Osteoblast (primary cell): ENCODE measurements at regions not wholly inside any gene's neighbourhood (a gene's known extent, or its start where the extent isn't known, plus 50 kb on each side); places are given as distances from the start of the nearest gene placed in this dataset.
"Not testable (repeated sequence)": the region's sequence is repeated elsewhere in the genome, so short reads cannot be mapped to it uniquely, and the experiment has no call there.

ENCODE experiments used
- DNase-seq: peaks from one replicate; pipeline ENCODE4 v3.0.0; 2011; ENCODE audit warnings: low spot score, mixed read lengths; ENCODE audit not compliant: insufficient read length; ENCODE audit errors: missing footprints
- H2AFZ ChIP-seq: 2 replicates; pipeline ENCODE4 v1.6.0; 2011; ENCODE audit warnings: mild to moderate bottlenecking, low read length
- H3K27ac ChIP-seq: 2 replicates; pipeline ENCODE4 v1.5.1; 2011; ENCODE audit warnings: mild to moderate bottlenecking, low read depth, low read length, moderate library complexity
- H3K27me3 ChIP-seq: 2 replicates; pipeline ENCODE4 v1.6.0; 2012; ENCODE audit warnings: mild to moderate bottlenecking, control low read depth, inconsistent platforms, low read length, moderate library complexity; ENCODE audit not compliant: insufficient read depth
- H3K36me3 ChIP-seq: 2 replicates; pipeline ENCODE4 v1.5.1; 2011; ENCODE audit warnings: mild to moderate bottlenecking, low read length, control low read depth, moderate library complexity; ENCODE audit not compliant: insufficient read depth
- H3K4me1 ChIP-seq: 2 replicates; pipeline ENCODE4 v1.5.1; 2011; ENCODE audit warnings: mild to moderate bottlenecking, low read length, control low read depth, moderate library complexity; ENCODE audit not compliant: insufficient read depth
- H3K4me2 ChIP-seq: 2 replicates; pipeline ENCODE4 v1.6.0; 2011; ENCODE audit warnings: mild to moderate bottlenecking, low read length; ENCODE audit not compliant: insufficient read depth
- H3K4me3 ChIP-seq: fragments of 200-600 bp; sonication (generic); 3 replicates; pipeline ENCODE4 v1.5.1; 2012; ENCODE audit warnings: mild to moderate bottlenecking, low read length, inconsistent platforms; ENCODE audit not compliant: insufficient read depth
- H3K79me2 ChIP-seq: 2 replicates; pipeline ENCODE4 v1.6.0; 2012; ENCODE audit warnings: mild to moderate bottlenecking, low read length, control low read depth, inconsistent platforms; ENCODE audit not compliant: insufficient read depth
- H3K9me3 ChIP-seq: 2 replicates; pipeline ENCODE4 v1.5.1; 2011; ENCODE audit warnings: low read depth, low read length, control low read depth
- H4K20me1 ChIP-seq: 2 replicates; pipeline ENCODE4 v1.6.0; 2012; ENCODE audit warnings: mild to moderate bottlenecking, low read length, control low read depth; ENCODE audit not compliant: insufficient read depth
- CTCF ChIP-seq: IDR thresholded peaks from 2 replicates; pipeline ENCODE4 v1.5.1; 2011; ENCODE audit warnings: mild to moderate bottlenecking, low read depth, low read length, moderate library complexity; ENCODE audit errors: extremely low read depth

GRCh38 chr2:52017646-52018235, 985.8 kb upstream of the NRXN1 start:
- no peaks in the 10 kb centered on the region for H3K36me3 ChIP-seq
- H2AFZ ChIP-seq, result no peak overlapping the region
- no peak overlapping the region for H3K4me3 ChIP-seq
- DNase-seq, result no peak
- H3K9me3 ChIP-seq, result no peaks in the 10 kb centered on the region
- TF ChIP-seq CTCF, result no peak
- no peaks in the 10 kb centered on the region for H4K20me1 ChIP-seq
- no peak overlapping the region for H3K4me2 ChIP-seq
- H3K27me3 ChIP-seq, result no peaks in the 10 kb centered on the region
- H3K4me1 ChIP-seq, result no peaks in the 10 kb centered on the region
- H3K79me2 ChIP-seq, result no peaks in the 10 kb centered on the region
- no peak overlapping the region for H3K27ac ChIP-seq

GRCh38 chr2:52006821-52007366, 975.0 kb upstream of the NRXN1 start:
- not testable (repeated sequence) for H2AFZ ChIP-seq, H3K79me2 ChIP-seq, H4K20me1 ChIP-seq, H3K27me3 ChIP-seq, H3K27ac ChIP-seq, H3K9me3 ChIP-seq, H3K4me1 ChIP-seq, H3K36me3 ChIP-seq, H3K4me3 ChIP-seq, DNase-seq, H3K4me2 ChIP-seq

- Histone ChIP-seq H3K9me3 (no peaks in the 10 kb centered on the region), H3K36me3 (no peaks in the 10 kb centered on the region), H4K20me1 (no peaks in the 10 kb centered on the region), H3K4me2 (no peak overlapping the region), H2AFZ (peak overlapping the region; percentile 3), H3K4me1 (peaks cover 9% of the 10 kb centered on the region), H3K27ac (peak overlapping the region; percentile 27), H3K79me2 (no peaks in the 10 kb centered on the region), H3K27me3 (no peaks in the 10 kb centered on the region), H3K4me3 (no peak overlapping the region)
- DNase-seq, result no peak
- no peak for TF ChIP-seq CTCF
These were observed 968.4 kb upstream of the NRXN1 start for GRCh38 chr2:52000151-52000855.

- no peak overlapping the region for H3K4me2 ChIP-seq
- H3K79me2 ChIP-seq, result no peaks in the 10 kb centered on the region
- no peak overlapping the region for H3K27ac ChIP-seq
- no peak overlapping the region for H2AFZ ChIP-seq
- H3K4me3 ChIP-seq, result no peak overlapping the region
- DNase-seq, result no peak
- no peaks in the 10 kb centered on the region for H4K20me1 ChIP-seq
- no peaks in the 10 kb centered on the region for H3K9me3 ChIP-seq
- no peaks in the 10 kb centered on the region for H3K27me3 ChIP-seq
- TF ChIP-seq CTCF, result no peak
- H3K36me3 ChIP-seq, result no peaks in the 10 kb centered on the region
- peaks cover 21% of the 10 kb centered on the region for H3K4me1 ChIP-seq
These were observed 967.0 kb upstream of the NRXN1 start for GRCh38 chr2:51998890-51999289.
